ENCODE measurements at regions not wholly inside any gene's neighbourhood (a gene's known extent, or its start where the extent isn't known, plus 50 kb on each side); places are given as distances from the start of the nearest gene placed in this dataset.

DNA sequence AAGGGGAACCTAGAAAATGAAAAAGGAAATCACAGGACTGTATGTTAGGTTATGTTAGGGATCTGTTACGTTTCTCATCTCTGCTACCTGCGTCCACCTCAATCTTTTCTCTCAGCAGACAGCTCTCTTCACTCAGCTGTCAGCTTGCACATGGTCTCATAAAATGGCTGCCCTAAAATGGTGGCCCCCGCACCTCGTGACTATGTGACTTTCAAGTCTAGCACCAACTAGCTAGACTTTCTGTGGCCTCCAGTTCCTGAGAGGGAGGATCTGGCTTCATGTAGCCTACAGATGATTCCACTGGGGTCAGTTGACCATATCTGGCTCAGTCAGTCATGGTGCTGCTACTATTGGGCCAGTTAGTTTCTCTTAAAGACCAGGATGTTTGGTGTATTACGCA, 147.2 kb upstream of the SLC1A4 start:
- Histone ChIP-seq H3K27ac (no peak overlapping the region), H3K4me1 (ENCODE audit: insufficient read depth) (peaks cover 6% of the 10 kb centered on the region), H3K4me3 (no peak overlapping the region), H3K27me3 (no peaks in the 10 kb centered on the region), H3K36me3 (no peaks in the 10 kb centered on the region), H3K9me3 (no peaks in the 10 kb centered on the region)
- DNase-seq = no peak
- WGBS, 3 donors = 94 to 98% (median 96%) methylated on average over 5 of the region's 5 CpGs
- intact Hi-C loops (cut with DNase I) = no loop called here
- TF ChIP-seq POLR2A (IDR thresholded peaks at IDR 0.05) = no peak
- no peak for TF ChIP-seq EP300 (IDR thresholded peaks at IDR 0.05)
- TF ChIP-seq, protein P1, sequence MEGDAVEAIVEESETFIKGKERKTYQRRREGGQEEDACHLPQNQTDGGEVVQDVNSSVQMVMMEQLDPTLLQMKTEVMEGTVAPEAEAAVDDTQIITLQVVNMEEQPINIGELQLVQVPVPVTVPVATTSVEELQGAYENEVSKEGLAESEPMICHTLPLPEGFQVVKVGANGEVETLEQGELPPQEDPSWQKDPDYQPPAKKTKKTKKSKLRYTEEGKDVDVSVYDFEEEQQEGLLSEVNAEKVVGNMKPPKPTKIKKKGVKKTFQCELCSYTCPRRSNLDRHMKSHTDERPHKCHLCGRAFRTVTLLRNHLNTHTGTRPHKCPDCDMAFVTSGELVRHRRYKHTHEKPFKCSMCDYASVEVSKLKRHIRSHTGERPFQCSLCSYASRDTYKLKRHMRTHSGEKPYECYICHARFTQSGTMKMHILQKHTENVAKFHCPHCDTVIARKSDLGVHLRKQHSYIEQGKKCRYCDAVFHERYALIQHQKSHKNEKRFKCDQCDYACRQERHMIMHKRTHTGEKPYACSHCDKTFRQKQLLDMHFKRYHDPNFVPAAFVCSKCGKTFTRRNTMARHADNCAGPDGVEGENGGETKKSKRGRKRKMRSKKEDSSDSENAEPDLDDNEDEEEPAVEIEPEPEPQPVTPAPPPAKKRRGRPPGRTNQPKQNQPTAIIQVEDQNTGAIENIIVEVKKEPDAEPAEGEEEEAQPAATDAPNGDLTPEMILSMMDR (IDR thresholded peaks at IDR 0.05) = no peak

GRCh38 chr2:64844087-64844486, 145.1 kb upstream of the SLC1A4 start:
- TF ChIP-seq POLR2A (IDR thresholded peaks at IDR 0.05) = no peak
- TF ChIP-seq, protein P1 (IDR thresholded peaks at IDR 0.05) = no peak
- TF ChIP-seq EP300 (IDR thresholded peaks at IDR 0.05) = no peak
- intact Hi-C loops (cut with DNase I) = no loop called here
- WGBS, 3 donors = 88 to 95% (median 94%) methylated on average over 2 of the region's 2 CpGs

DNA sequence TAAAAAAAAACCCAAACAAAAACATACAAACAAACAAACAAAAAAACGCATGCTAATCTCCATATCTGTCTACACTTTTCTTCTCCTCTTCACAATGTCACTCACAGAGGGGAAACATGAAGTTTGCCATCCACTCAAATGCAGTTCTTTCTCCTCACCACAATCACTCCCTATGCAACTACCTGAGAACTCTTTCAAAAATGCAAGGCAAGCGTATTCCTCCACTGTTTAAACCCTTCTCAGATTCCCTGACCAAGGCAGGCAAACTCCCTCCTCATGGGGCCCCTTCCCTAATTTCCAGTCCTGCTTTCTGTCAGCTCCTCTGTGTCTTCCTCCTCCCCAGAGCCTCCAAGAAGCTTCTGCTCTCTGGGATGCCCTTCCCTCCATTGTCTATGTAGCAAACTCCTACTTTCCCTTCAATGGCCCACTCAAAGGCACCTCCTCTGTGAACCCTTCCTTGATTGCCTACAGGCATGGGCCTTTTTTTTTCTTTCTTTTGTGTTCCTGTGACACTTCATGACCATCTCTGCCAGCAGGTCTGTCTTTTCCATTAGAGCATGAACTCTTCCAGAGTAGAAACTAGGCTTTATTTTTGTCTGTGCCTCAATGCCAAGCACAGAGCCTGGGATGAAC, 143.8 kb upstream of the SLC1A4 start:
- Histone ChIP-seq H3K9me3 (no peaks in the 10 kb centered on the region), H3K4me3 (no peak overlapping the region), H3K36me3 (no peaks in the 10 kb centered on the region), H3K4me1 (ENCODE audit: insufficient read depth) (peaks cover 2% of the 10 kb centered on the region), H3K27ac (no peak overlapping the region), H3K27me3 (no peaks in the 10 kb centered on the region)
- TF ChIP-seq, protein P1 (IDR thresholded peaks at IDR 0.05) = no peak
- TF ChIP-seq EP300 (IDR thresholded peaks at IDR 0.05) (no peak), POLR2A (IDR thresholded peaks at IDR 0.05) (no peak)
- 86 to 88% (median 87%) methylated on average over 2 of the region's 2 CpGs for WGBS, 3 donors
- intact Hi-C loops (cut with DNase I) = no loop called here
- DNase-seq = no peak

More at GRCh38 chr2:64844087-64844486, 145.1 kb upstream of the SLC1A4 start:
- DNase-seq = no peak
- Histone ChIP-seq H3K36me3 (no peaks in the 10 kb centered on the region), H3K4me3 (no peak overlapping the region), H3K4me1 (ENCODE audit: insufficient read depth) (peaks cover 6% of the 10 kb centered on the region), H3K27me3 (no peaks in the 10 kb centered on the region), H3K9me3 (no peaks in the 10 kb centered on the region), H3K27ac (no peak overlapping the region)

DNA sequence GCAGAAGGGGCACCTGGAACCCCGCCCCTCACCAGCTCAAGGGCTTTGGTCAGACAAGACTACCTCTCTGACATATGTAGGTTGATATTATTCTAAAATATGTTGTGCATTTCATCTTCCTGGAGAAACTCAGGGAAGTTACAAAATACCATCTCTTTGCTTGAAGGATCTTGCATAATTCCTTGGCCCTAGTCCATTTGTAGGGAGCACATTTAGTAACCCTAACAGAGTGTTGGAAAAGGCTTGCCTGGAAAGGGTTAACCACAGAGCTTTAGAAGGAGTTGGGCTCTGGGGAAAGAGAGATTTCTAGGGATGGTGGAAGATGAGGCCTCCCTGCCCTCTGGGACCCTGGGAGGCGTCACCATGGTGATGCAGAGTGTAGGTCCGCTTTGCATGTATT, 143.0 kb upstream of the SLC1A4 start:
- no peak for TF ChIP-seq EP300 (IDR thresholded peaks at IDR 0.05)
- TF ChIP-seq POLR2A (IDR thresholded peaks at IDR 0.05) = no peak
- TF ChIP-seq, protein P1 (IDR thresholded peaks at IDR 0.05) = no peak
- Histone ChIP-seq H3K27ac (no peak overlapping the region), H3K4me3 (no peak overlapping the region), H3K4me1 (ENCODE audit: insufficient read depth) (no peaks in the 10 kb centered on the region), H3K9me3 (no peaks in the 10 kb centered on the region), H3K36me3 (no peaks in the 10 kb centered on the region), H3K27me3 (no peaks in the 10 kb centered on the region)
- 83 to 86% (median 84%) methylated on average over 3 of the region's 3 CpGs for WGBS, 3 donors
- intact Hi-C loops (cut with DNase I) = no loop called here
- no peak for DNase-seq
